H1 (cell line): ENCODE measurements at regions not wholly inside any gene's neighbourhood (a gene's known extent, or its start where the extent isn't known, plus 50 kb on each side); places are given as distances from the start of the nearest gene placed in this dataset.

Source experiments
- BACH1 ChIP-seq: IDR thresholded peaks from 2 replicates; pipeline ENCODE4 v1.6.1; 2012; ENCODE audit warnings: low read length, improper control_type of control experiment
- CBX5 ChIP-seq: fragments of 300-800, 300-1000 bp; sonication (generic); IDR thresholded peaks from 2 replicates; pipeline ENCODE4 v1.7.1; 2016; ENCODE audit warnings: antibody characterized with exemption, low read length, low read depth
- NRF1 ChIP-seq: IDR thresholded peaks from 2 replicates; pipeline ENCODE4 v1.6.1; 2011; ENCODE audit warnings: mild to moderate bottlenecking, low read depth, low read length, improper control_type of control experiment
- PHF8 ChIP-seq: fragments of 200-600 bp; sonication (generic); conservative IDR thresholded peaks from 2 replicates; pipeline ENCODE4 v1.7.1; 2012; ENCODE audit warnings: low read depth, mild to moderate bottlenecking, inconsistent platforms, low read length, moderate library complexity
- SAP30 ChIP-seq: fragments of 300-600 bp; sonication (generic); IDR thresholded peaks from 2 replicates; pipeline ENCODE4 v1.7.1; 2012; ENCODE audit warnings: low read length, moderate library complexity, mild to moderate bottlenecking, inconsistent platforms; ENCODE audit not compliant: insufficient read depth, insufficient replicate concordance
- TF ChIP-seq, protein P1 (sequence below): fragments of 300-600 bp; sonication (generic); IDR thresholded peaks from 2 replicates; pipeline ENCODE4 v1.7.1; 2012; ENCODE audit warnings: low read length, moderate library complexity, mild to moderate bottlenecking, inconsistent platforms; ENCODE audit not compliant: insufficient replicate concordance
- TF ChIP-seq, protein P2 (sequence below): IDR thresholded peaks from 2 replicates; pipeline ENCODE4 v1.6.1; 2012; ENCODE audit warnings: inconsistent platforms

DNA sequence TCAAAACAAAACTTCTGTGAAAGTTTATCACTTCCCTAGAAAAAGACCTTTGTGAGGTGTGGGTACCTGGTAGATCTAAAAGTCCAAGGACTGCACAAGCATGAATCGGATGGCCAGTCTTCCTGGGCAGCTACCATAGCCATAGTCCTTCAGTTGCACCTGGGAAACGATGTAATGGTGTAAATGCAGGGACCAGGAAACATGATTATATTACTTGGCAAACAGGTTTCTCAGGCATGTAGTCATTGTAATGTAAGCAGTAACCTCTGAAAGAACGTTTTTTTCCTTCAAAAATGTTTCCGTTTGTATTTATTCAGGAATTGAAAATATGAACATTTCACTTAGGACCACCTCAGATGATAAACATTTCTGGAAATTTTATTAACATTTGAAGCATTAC is 433.4 kb downstream of the DTWD2 start (continued):
- TF ChIP-seq, protein P1, sequence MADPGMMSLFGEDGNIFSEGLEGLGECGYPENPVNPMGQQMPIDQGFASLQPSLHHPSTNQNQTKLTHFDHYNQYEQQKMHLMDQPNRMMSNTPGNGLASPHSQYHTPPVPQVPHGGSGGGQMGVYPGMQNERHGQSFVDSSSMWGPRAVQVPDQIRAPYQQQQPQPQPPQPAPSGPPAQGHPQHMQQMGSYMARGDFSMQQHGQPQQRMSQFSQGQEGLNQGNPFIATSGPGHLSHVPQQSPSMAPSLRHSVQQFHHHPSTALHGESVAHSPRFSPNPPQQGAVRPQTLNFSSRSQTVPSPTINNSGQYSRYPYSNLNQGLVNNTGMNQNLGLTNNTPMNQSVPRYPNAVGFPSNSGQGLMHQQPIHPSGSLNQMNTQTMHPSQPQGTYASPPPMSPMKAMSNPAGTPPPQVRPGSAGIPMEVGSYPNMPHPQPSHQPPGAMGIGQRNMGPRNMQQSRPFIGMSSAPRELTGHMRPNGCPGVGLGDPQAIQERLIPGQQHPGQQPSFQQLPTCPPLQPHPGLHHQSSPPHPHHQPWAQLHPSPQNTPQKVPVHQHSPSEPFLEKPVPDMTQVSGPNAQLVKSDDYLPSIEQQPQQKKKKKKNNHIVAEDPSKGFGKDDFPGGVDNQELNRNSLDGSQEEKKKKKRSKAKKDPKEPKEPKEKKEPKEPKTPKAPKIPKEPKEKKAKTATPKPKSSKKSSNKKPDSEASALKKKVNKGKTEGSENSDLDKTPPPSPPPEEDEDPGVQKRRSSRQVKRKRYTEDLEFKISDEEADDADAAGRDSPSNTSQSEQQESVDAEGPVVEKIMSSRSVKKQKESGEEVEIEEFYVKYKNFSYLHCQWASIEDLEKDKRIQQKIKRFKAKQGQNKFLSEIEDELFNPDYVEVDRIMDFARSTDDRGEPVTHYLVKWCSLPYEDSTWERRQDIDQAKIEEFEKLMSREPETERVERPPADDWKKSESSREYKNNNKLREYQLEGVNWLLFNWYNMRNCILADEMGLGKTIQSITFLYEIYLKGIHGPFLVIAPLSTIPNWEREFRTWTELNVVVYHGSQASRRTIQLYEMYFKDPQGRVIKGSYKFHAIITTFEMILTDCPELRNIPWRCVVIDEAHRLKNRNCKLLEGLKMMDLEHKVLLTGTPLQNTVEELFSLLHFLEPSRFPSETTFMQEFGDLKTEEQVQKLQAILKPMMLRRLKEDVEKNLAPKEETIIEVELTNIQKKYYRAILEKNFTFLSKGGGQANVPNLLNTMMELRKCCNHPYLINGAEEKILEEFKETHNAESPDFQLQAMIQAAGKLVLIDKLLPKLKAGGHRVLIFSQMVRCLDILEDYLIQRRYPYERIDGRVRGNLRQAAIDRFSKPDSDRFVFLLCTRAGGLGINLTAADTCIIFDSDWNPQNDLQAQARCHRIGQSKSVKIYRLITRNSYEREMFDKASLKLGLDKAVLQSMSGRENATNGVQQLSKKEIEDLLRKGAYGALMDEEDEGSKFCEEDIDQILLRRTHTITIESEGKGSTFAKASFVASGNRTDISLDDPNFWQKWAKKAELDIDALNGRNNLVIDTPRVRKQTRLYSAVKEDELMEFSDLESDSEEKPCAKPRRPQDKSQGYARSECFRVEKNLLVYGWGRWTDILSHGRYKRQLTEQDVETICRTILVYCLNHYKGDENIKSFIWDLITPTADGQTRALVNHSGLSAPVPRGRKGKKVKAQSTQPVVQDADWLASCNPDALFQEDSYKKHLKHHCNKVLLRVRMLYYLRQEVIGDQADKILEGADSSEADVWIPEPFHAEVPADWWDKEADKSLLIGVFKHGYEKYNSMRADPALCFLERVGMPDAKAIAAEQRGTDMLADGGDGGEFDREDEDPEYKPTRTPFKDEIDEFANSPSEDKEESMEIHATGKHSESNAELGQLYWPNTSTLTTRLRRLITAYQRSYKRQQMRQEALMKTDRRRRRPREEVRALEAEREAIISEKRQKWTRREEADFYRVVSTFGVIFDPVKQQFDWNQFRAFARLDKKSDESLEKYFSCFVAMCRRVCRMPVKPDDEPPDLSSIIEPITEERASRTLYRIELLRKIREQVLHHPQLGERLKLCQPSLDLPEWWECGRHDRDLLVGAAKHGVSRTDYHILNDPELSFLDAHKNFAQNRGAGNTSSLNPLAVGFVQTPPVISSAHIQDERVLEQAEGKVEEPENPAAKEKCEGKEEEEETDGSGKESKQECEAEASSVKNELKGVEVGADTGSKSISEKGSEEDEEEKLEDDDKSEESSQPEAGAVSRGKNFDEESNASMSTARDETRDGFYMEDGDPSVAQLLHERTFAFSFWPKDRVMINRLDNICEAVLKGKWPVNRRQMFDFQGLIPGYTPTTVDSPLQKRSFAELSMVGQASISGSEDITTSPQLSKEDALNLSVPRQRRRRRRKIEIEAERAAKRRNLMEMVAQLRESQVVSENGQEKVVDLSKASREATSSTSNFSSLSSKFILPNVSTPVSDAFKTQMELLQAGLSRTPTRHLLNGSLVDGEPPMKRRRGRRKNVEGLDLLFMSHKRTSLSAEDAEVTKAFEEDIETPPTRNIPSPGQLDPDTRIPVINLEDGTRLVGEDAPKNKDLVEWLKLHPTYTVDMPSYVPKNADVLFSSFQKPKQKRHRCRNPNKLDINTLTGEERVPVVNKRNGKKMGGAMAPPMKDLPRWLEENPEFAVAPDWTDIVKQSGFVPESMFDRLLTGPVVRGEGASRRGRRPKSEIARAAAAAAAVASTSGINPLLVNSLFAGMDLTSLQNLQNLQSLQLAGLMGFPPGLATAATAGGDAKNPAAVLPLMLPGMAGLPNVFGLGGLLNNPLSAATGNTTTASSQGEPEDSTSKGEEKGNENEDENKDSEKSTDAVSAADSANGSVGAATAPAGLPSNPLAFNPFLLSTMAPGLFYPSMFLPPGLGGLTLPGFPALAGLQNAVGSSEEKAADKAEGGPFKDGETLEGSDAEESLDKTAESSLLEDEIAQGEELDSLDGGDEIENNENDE: no peak
- TF ChIP-seq PHF8: no peak
- no peak for TF ChIP-seq NRF1
- no peak for TF ChIP-seq CBX5
- no peak for TF ChIP-seq SAP30
- TF ChIP-seq, protein P2, sequence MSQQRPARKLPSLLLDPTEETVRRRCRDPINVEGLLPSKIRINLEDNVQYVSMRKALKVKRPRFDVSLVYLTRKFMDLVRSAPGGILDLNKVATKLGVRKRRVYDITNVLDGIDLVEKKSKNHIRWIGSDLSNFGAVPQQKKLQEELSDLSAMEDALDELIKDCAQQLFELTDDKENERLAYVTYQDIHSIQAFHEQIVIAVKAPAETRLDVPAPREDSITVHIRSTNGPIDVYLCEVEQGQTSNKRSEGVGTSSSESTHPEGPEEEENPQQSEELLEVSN: no peak
- no peak for TF ChIP-seq BACH1
